GM12878 (cell line): ENCODE measurements at regions not wholly inside any gene's neighbourhood (a gene's known extent, or its start where the extent isn't known, plus 50 kb on each side); places are given as distances from the start of the nearest gene placed in this dataset.

Experiments used
- ATAC-seq: fragments of 200-7000 bp; cut with Tn5 transposase; 3 replicates; pipeline ENCODE4 v1.9.1; 2020; ENCODE audit warnings: mild to moderate bottlenecking, moderate library complexity
- BruUV-seq: library from RNA; stranded (reverse); fragments of 400-500 nt; replicated peaks from 2 replicates; lab custom pipeline; 2021; lab: Mats Ljungman, UMichigan
- CTCF ChIA-PET: fragments of 300-600 bp; sonication (Branson Sonifier 250); formaldehyde crosslinking; extraction: SDS; loops from one replicate; lab custom pipeline; 2021; ENCODE audit warnings: inconsistent platforms; lab: Yijun Ruan, JAX
- POLR2A ChIA-PET: fragments of 350-600 bp; formaldehyde crosslinking; extraction: SDS; loops from one replicate; lab custom pipeline; 2021; ENCODE audit warnings: inconsistent platforms; lab: Charles Lee
- RAD21 ChIA-PET: fragments of 300-600 bp; sonication (Branson Sonifier 250); formaldehyde crosslinking; loops from one replicate; lab custom pipeline; 2023; ENCODE audit warnings: antibody characterized with exemption; ENCODE audit not compliant: unreplicated experiment; lab: Charles Lee
- SMC1A ChIA-PET: fragments of 300-600 bp; sonication (Branson Sonifier 250); formaldehyde crosslinking; loops from one replicate; lab custom pipeline; 2023; ENCODE audit not compliant: unreplicated experiment, uncharacterized antibody; lab: Charles Lee
- DNase-seq: peaks from one replicate; pipeline ENCODE4 v3.0.0-alpha.2; 2011; ENCODE audit warnings: low read depth, low spot score
- FAIRE-seq: peaks from 3 replicates; lab custom pipeline; 2011; peaks lifted over from hg19 to GRCh38; lab: Jason Lieb, UNC
- H2AFZ ChIP-seq: 2 replicates; pipeline ENCODE4 v1.6.0; 2011; ENCODE audit warnings: low read depth, low read length, control low read depth; ENCODE audit not compliant: control insufficient read depth
- H3K27ac ChIP-seq: 2 replicates; pipeline ENCODE4 v1.5.1; 2011; ENCODE audit warnings: control low read depth; ENCODE audit not compliant: control insufficient read depth, insufficient read depth
- H3K27me3 ChIP-seq, 2 experiments: replicated peaks in 1 of 2; 2 replicates each; pipeline versions ENCODE4 v1.6.0 to v1.6.1; 2011; ENCODE audit warnings: low read length in 1 of 2; ENCODE audit not compliant: control insufficient read depth in 2 of 2, insufficient read depth in 2 of 2
- H3K36me3 ChIP-seq, 2 experiments: 2 replicates each; pipeline ENCODE4 v1.5.1; 2011; ENCODE audit warnings: low read length in 1 of 2; ENCODE audit not compliant: control insufficient read depth in 2 of 2, insufficient read depth in 2 of 2
- H3K4me1 ChIP-seq: 2 replicates; pipeline ENCODE4 v1.6.1; 2011; ENCODE audit warnings: mild to moderate bottlenecking, low read length, moderate library complexity, mixed read lengths; ENCODE audit not compliant: control insufficient read depth, insufficient read depth
- H3K4me2 ChIP-seq: 2 replicates; pipeline ENCODE4 v1.6.0; 2011; ENCODE audit warnings: control low read depth; ENCODE audit not compliant: control insufficient read depth, insufficient read depth
- H3K4me3 ChIP-seq: fragments of 200-600 bp; sonication (generic); 2 replicates; pipeline ENCODE4 v1.5.1; 2016
- H3K79me2 ChIP-seq: 2 replicates; pipeline ENCODE4 v1.6.0; 2011; ENCODE audit warnings: low read length; ENCODE audit not compliant: control insufficient read depth, insufficient read depth
- H3K9ac ChIP-seq: 2 replicates; pipeline ENCODE4 v1.8.0; 2011; ENCODE audit warnings: low read length, control low read depth, mixed read lengths; ENCODE audit not compliant: control insufficient read depth, insufficient read depth
- H3K9me3 ChIP-seq: replicated peaks from 3 replicates; pipeline ENCODE4 v1.5.1; 2011; ENCODE audit warnings: mild to moderate bottlenecking, low read length; ENCODE audit not compliant: control insufficient read depth, insufficient read depth
- H4K20me1 ChIP-seq: 2 replicates; pipeline ENCODE4 v1.6.0; 2011; ENCODE audit not compliant: control insufficient read depth, insufficient read depth
- BRCA1 ChIP-seq: IDR thresholded peaks from 2 replicates; pipeline ENCODE4 v1.6.1; 2011; ENCODE audit warnings: low read depth, low read length, improper control_type of control experiment
- CBFB ChIP-seq: IDR thresholded peaks from 2 replicates; pipeline ENCODE4 v1.6.1; 2016; ENCODE audit warnings: antibody characterized with exemption, low read depth
- CBX3 ChIP-seq: fragments of 200-600 bp; sonication (generic); IDR thresholded peaks from 2 replicates; pipeline ENCODE4 v1.6.1; 2016; ENCODE audit warnings: low read depth, borderline replicate concordance
- DPF2 ChIP-seq: fragments of 450-650 bp; IDR thresholded peaks from 2 replicates; pipeline ENCODE4 v1.6.1; 2017; ENCODE audit warnings: mild to moderate bottlenecking
- ETV6 ChIP-seq, 2 experiments: fragments of 450-650 bp in 1 of 2; IDR thresholded peaks in 1 of 2; conservative IDR thresholded peaks in 1 of 2; 2 replicates each; pipeline ENCODE4 v1.6.1; 2014; ENCODE audit warnings: antibody characterized with exemption in 1 of 2, borderline replicate concordance in 1 of 2, low read depth in 1 of 2, mild to moderate bottlenecking in 1 of 2, moderate library complexity in 1 of 2
- IKZF1 ChIP-seq: fragments of 450-650 bp; conservative IDR thresholded peaks from 2 replicates; pipeline ENCODE4 v1.6.1; 2017; ENCODE audit warnings: antibody characterized with exemption, mild to moderate bottlenecking
- IRF3 ChIP-seq: fragments of 450-650 bp; IDR thresholded peaks from 2 replicates; pipeline ENCODE4 v1.6.1; 2014; ENCODE audit warnings: mild to moderate bottlenecking
- IRF4 ChIP-seq: IDR thresholded peaks from 2 replicates; pipeline ENCODE4 v1.6.1; 2011; ENCODE audit warnings: low read depth, low read length
- MAX ChIP-seq: IDR thresholded peaks from 2 replicates; pipeline ENCODE4 v1.6.1; 2012; ENCODE audit warnings: low read depth, low read length, improper control_type of control experiment
- NBN ChIP-seq: fragments of 450-650 bp; IDR thresholded peaks from 2 replicates; pipeline ENCODE4 v1.6.1; 2016
- NRF1 ChIP-seq: conservative IDR thresholded peaks from 2 replicates; pipeline ENCODE4 v1.6.1; 2011; ENCODE audit warnings: mild to moderate bottlenecking, low read depth, low read length, improper control_type of control experiment
- RCOR1 ChIP-seq: conservative IDR thresholded peaks from 2 replicates; pipeline ENCODE4 v1.6.1; 2012; ENCODE audit warnings: low read depth, low read length, improper control_type of control experiment
- SMAD5 ChIP-seq: IDR thresholded peaks from 2 replicates; pipeline ENCODE4 v1.6.1; 2016; ENCODE audit warnings: antibody characterized with exemption, low read depth
- YY1 ChIP-seq: IDR thresholded peaks from 2 replicates; pipeline ENCODE4 v1.6.1; 2011; ENCODE audit warnings: low read depth, mild to moderate bottlenecking, low read length
- WGBS: methylation state at CpG from one replicate; pipeline ENCODE4 v1.1.6; 2016; ENCODE audit warnings: low lambda C conversion rate; ENCODE audit not compliant: insufficient replicate concordance, insufficient coverage; ENCODE audit errors: missing lambda C conversion rate; 5-methylcytosine and 5-hydroxymethylcytosine counted together
- in situ Hi-C: fragments of 300-500 bp; cut with MboI; formaldehyde crosslinking; loops from 9 replicates; pipeline ENCODE4 v1.14.3; 2018; ENCODE audit warnings: mixed read lengths
- intact Hi-C: fragments of 100-400 bp; cut with micrococcal nuclease; formaldehyde crosslinking; loops from one replicate; pipeline ENCODE4 v1.14.2; 2022; ENCODE audit not compliant: unreplicated experiment
- TF ChIP-seq, protein P1 (sequence below): IDR thresholded peaks from 2 replicates; pipeline ENCODE4 v1.6.1; 2012; ENCODE audit warnings: low read length, inconsistent platforms
- TF ChIP-seq, protein P2 (sequence below): fragments of 450-650 bp; IDR thresholded peaks from 2 replicates; pipeline ENCODE4 v1.6.1; 2017; ENCODE audit warnings: mild to moderate bottlenecking, moderate library complexity

DNA sequence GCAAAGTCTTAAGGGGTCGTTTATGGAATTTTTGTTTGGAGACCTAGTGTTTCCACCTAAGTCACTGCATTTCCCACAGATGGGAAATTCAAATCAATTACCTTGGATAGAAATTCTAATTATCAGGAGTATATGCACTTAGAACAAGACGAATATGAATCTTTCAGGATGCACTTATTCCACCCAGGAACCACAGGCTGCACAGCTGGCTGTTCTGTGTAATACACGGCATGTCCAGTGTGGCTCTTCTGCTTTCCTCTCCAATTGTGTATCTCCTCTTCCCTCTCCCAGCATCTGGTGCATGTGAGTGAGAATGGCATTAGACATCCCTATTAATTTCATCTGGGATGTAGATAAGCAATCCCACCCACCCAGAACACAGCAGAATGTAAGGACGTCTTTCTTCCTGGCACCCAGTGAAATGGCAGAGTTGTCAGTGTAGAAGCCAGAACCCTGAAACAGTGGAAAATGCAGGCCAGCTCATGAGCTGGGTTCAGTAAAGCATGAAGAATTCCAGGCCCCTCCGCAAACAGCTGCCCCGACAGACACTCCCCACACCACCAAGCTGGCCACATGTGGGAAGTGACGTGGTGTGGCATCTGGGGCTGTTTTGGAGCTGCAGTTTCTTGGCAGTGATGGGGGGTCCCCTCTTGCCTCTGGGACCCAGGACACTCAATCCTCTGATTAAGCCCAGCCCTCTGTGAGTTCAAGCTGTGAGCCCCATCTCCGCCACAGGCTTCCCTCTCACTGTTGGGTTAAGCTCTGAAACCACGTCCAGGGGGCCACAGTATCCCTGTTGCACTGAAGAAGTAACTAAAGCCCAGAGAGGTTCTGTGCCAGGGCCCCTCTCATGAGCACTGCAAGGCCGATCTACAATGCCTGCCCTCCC, 180.1 kb upstream of the CST7 start:
- FAIRE-seq (no peak), ATAC-seq (no peak), DNase-seq (no peak)
- no peaks in the 10 kb centered on the region for H3K79me2 ChIP-seq
- no TSS peak for BruUV-seq
- no peaks in the 10 kb centered on the region for H3K9me3 ChIP-seq
- ChIA-PET POLR2A (no interaction called here), SMC1A (no interaction called here), CTCF (no interaction called here), RAD21 (interaction anchor here (0.7 kb wide), 1 partner anchor 105 kb away, joined by 3 read pairs; no protein-coding TSS in a partner anchor)
- H3K9ac ChIP-seq = no peak overlapping the region
- H3K36me3 ChIP-seq = no peaks in the 10 kb centered on the region
- no peak overlapping the region for H3K4me2 ChIP-seq
- H4K20me1 ChIP-seq = no peaks in the 10 kb centered on the region
- in situ Hi-C loops (no loop called here), intact Hi-C loops (no loop called here)
- peaks cover 3 to 8% of the 10 kb centered on the region in 2 experiments; a peak in 3 of 4 replicates for H3K27me3 ChIP-seq
- H2AFZ ChIP-seq = no peak overlapping the region
- no peak overlapping the region for H3K4me3 ChIP-seq
- no peak overlapping the region for H3K27ac ChIP-seq
- 38% methylated on average over 10 of the region's 10 CpGs for WGBS
- TF ChIP-seq CBFB (no peak), BRCA1 (no peak), RCOR1 (no peak), YY1 (no peak), IRF3 (no peak), NBN (no peak), DPF2 (no peak), IKZF1 (no peak), CBX3 (no peak), ETV6 (conservative IDR thresholded peaks at IDR 0.05 in 1 of 2, IDR thresholded peaks at IDR 0.05 in 1 of 2; ENCODE audit: borderline replicate concordance in 1 of 2, low read depth in 1 of 2) (no peak), SMAD5 (no peak), NRF1 (no peak), MAX (no peak), IRF4 (no peak)
- TF ChIP-seq, protein P1, sequence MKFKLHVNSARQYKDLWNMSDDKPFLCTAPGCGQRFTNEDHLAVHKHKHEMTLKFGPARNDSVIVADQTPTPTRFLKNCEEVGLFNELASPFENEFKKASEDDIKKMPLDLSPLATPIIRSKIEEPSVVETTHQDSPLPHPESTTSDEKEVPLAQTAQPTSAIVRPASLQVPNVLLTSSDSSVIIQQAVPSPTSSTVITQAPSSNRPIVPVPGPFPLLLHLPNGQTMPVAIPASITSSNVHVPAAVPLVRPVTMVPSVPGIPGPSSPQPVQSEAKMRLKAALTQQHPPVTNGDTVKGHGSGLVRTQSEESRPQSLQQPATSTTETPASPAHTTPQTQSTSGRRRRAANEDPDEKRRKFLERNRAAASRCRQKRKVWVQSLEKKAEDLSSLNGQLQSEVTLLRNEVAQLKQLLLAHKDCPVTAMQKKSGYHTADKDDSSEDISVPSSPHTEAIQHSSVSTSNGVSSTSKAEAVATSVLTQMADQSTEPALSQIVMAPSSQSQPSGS = no peak
- TF ChIP-seq, protein P2, sequence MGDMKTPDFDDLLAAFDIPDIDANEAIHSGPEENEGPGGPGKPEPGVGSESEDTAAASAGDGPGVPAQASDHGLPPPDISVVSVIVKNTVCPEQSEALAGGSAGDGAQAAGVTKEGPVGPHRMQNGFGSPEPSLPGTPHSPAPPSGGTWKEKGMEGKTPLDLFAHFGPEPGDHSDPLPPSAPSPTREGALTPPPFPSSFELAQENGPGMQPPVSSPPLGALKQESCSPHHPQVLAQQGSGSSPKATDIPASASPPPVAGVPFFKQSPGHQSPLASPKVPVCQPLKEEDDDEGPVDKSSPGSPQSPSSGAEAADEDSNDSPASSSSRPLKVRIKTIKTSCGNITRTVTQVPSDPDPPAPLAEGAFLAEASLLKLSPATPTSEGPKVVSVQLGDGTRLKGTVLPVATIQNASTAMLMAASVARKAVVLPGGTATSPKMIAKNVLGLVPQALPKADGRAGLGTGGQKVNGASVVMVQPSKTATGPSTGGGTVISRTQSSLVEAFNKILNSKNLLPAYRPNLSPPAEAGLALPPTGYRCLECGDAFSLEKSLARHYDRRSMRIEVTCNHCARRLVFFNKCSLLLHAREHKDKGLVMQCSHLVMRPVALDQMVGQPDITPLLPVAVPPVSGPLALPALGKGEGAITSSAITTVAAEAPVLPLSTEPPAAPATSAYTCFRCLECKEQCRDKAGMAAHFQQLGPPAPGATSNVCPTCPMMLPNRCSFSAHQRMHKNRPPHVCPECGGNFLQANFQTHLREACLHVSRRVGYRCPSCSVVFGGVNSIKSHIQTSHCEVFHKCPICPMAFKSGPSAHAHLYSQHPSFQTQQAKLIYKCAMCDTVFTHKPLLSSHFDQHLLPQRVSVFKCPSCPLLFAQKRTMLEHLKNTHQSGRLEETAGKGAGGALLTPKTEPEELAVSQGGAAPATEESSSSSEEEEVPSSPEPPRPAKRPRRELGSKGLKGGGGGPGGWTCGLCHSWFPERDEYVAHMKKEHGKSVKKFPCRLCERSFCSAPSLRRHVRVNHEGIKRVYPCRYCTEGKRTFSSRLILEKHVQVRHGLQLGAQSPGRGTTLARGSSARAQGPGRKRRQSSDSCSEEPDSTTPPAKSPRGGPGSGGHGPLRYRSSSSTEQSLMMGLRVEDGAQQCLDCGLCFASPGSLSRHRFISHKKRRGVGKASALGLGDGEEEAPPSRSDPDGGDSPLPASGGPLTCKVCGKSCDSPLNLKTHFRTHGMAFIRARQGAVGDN = no peak
- H3K4me1 ChIP-seq = no peaks in the 10 kb centered on the region
